ENCODE measurements at regions not wholly inside any gene's neighbourhood (a gene's known extent, or its start where the extent isn't known, plus 50 kb on each side); places are given as distances from the start of the nearest gene placed in this dataset.
"Not testable (repeated sequence)": the region's sequence is repeated elsewhere in the genome, so short reads cannot be mapped to it uniquely, and the experiment has no call there.

DNA sequence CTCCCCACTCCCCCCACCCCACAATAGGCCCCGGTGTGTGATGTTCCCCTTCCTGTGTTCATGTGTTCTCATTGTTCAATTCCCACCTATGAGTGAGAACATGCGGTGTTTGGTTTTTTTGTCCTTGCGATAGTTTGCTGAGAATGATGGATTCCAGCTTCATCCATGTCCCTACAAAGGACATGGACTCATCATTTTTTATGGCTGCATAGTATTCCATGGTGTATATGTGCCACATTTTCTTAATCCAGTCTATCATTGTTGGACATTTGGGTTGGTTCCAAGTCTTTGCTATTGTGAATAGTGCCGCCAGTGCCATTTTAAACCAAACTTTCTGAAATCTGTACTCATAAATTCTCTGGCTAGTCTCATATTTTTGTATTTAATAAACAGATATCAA, 85.3 kb upstream of the MAGI3 start:
- not testable (repeated sequence) for DNase-seq

DNA sequence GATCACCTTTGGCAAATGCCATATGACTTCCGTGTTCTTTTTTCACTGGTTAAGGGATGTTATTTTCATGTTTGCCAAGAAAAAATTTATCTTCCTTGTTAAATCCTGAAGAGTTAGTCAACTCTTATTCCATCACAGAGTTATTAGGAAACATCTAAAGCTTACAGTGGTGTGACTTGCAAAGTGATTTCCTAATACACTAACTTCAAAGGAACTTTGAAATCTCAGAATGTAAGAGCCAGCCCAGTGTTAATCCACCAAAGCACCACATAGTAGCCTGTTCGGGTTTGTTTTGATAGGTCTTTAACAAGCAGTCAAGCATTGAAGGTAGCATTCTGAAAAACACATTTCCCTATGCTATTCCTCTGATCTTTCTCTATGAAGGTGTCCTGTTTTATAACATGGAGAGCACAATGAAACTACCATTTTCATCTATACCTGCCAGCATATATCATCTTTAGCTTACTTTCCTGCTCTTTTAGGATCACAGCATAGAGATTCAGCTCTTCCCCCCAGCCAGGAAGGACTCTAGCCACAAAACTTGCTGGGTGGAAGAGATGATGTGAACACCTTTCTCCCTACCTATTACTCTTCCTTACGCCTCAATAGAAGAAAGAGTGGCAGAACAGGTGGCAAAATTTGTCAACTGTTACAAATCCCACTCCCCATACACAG, 82.4 kb upstream of the MAGI3 start:
- DNase-seq: no peak

DNA sequence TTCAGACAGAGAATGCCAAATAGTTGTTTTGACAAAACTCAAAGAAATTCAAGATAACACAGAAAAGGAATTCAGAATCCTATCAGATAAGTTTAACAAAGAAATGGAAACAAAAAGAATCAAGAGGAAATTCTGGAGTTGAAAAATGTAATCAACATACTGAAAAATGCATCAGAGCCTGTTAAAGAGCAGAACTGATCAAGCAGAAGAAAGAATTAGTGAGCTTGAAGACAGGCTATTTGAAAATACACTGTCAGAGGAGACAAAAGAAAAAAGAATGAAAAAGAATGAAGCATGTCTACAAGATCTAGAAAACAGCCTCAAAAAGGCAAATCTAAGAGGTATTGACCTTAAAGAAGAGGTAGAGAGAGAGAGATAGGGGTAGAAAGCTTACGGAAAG, 77.7 kb upstream of the MAGI3 start:
- DNase-seq: not testable (repeated sequence)

DNA sequence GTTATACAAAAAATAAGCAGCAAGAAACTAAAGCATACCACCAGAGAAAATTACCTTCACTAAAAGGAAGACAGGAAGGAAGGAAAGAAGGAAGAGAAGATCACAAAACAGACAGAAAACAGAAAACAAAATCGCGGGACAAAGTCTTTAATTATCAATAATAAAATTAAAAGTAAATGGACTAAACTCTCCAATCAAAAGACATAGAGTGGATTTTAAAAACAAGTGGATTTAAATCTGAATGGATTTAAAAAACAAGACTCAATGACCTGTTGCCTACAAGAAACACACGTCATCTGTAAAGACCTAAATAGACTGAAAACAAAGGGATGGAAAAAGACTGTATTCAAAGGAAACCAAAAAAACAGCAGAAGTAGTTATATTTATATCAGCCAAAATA, 75.7 kb upstream of the MAGI3 start:
- DNase-seq: no peak

DNA sequence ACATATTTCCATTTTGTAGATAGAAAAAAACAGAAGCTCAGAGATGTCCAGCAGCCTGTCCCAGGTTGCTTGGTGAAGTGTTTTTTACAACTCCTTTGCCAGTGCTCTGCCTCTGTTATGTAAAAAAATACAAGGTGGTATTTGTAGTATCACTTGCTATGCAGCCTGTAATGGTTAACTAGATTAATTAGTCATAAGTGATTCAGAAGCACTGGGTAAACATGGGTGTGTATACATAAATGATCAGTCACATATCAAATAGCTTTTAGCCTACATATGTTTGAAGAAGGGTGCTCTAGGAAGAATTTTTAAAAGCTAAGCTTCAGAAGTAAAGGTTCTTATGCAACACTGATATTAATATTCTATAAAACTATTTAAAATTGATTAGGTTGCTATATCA, 70.0 kb upstream of the MAGI3 start:
- no peak for DNase-seq

DNA sequence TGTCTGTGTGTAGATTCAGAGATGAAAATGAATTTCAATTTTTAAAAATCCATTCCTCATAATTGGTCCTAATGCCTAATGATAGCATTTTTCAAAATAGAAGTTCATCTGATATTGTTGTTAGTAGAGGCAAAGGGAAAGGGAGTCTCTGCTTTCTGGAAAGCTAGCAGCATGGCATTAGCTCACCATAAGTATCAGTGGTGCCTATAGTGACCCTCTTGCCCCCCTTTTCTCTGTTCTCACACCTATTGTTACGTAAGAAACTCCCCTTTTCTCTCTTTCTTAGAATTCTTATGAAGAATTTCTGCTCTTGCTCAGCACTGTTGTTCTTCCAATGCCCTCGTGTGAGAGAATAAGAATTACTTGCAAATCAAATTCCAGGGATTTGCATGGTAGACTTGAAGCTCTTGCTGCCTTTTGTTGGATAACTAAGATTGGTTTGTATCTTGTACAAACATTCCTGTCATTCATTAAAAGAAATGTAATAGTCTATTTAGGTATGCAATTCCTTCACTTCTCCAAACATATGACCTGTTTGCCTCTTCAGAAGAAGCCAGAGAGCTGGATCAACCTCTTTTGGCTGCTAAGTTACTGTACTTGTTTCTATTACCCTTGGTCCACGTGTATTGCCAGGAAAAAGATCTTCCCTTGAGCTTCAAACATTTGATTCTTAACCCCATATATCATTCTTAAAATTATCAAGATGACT, 69.2 kb upstream of the MAGI3 start:
- DNase-seq: no peak

DNA sequence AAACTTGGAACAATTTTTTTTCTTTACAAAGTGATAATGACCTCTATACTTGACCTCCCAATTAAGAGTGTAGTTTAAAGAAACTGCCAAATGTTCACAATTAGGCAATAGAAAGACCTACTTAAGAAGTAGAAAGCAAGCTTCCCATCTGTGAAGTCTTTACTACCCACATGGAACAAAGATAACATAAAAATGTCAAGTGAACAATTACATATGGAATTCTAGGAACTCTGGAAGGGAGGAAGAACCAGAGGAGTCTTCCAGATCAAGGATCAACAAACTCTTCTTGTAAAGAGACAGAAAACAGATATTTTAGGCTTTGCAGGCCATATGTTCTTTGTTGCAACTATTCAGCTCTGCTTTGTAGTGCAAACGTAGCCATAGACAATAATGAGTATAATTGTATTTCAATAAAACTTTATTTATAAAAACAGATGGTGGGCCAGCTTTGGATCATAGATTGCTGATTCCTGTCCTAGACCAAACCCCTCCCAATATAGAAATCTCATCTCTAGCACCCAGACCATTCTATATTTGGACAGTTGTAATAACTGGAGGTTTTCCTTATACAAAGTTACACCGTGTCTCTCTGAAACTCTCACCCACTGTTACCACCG, 68.4 kb upstream of the MAGI3 start:
- DNase-seq: no peak

DNA sequence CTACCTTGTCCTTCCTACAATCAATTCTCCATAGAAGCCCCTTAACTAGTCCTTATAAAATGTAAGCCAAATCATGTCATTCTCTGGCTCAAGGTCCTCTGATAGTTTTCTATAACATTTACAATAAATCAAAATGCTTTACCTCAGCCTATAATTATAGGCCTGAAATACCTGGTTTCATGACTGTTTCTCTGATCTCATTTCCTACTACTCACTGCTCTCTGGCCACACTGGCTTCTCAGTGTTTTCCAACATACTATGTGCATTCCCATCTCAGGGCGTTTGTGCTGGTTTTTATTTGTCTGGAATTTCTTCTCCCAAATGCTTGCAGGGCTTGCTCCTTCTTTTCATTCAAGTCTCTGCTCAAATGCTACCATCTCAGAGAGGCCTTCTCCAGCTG, 67.9 kb upstream of the MAGI3 start:
- DNase-seq: no peak

DNA sequence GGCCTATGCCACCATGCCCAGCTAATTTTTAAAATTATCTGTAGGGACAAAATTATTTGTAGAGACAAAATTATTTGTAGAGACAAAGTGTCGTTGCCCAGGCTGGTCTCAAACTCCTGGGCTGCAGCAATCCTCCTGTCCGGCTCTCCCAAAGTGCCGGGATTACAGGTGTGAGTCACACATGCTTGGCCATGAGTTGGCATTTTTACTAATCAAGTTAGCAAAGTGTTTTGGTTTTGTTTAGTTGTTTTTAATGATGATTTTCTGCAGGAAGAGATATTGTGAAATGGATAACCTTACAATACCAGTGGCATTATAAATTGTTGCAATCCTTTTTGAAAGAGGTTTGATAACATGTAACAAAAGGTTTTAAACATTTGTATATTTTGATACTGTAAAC, 65.3 kb upstream of the MAGI3 start:
- DNase-seq: no peak

DNA sequence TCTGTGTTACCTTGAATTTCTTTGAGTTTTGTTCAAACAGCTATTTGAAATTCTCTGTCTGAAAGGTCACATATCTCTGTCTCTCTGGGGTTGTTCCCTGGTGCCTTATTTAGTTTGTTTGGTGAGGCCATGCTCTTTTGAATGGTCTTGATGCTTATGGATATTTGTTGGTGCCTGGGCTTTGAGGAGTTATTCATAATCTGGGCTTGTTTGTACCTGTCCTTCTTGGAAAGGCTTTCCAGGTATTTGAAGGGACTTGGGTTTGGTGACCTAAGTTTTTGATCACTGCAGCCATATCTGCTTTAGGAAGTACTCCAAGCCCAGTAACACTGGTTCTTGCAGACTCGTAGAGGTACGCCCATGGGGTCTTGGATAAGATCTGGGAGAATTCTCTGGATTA, 63.3 kb upstream of the MAGI3 start:
- no peak for DNase-seq

DNA sequence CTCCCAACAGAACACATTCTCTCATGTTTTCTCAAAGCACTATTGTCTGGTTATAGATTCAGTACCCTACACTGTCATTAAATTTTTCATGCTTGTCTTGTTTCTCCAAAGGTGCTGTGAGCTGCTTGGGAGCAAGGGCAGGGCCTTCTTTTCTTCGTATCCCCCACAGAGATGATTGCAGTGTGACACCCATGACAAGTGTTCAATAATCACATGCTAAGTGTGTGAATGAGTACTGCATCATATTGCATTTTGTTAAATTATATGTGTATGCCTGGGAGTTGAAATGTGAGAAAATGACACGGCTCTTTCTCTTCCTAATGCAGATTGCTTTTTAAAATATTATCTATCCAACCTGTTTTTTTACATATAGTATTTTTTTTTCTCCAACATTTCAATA, 57.3 kb upstream of the MAGI3 start:
- no peak for DNase-seq

DNA sequence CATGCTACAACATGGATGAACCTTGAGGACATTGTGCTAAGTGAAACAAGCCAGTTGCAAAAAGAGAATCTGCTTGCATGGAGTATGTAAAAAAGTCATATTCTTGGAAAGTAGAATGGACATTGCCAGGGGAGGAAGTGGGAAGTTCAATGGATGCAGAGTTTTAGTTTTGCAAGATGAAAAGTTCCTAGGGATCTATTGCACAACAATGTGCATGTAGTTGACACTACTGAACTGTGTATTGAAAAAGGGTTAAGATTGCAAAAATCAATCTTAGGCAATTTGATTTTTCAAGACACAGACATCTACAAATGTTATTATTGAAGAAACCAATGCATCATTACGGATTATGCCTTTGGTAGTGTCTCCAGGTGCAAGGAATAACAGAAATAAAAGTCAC, 50.3 kb upstream of the MAGI3 start:
- no peak for DNase-seq

All from NCI-H446 treated with DMSO at 0.1 percent for 48 hours (cell line).